GM10266 (cell line): ENCODE measurements at regions not wholly inside any gene's neighbourhood (a gene's known extent, or its start where the extent isn't known, plus 50 kb on each side); places are given as distances from the start of the nearest gene placed in this dataset.
"Not testable (repeated sequence)": the region's sequence is repeated elsewhere in the genome, so short reads cannot be mapped to it uniquely, and the experiment has no call there.

ENCODE experiments used
- DNase-seq: peaks from one replicate; pipeline ENCODE4 v3.0.0; 2012; ENCODE audit errors: extremely low spot score
- TF ChIP-seq, protein P1 (sequence below): IDR thresholded peaks from 2 replicates; pipeline ENCODE4 v1.5.1; 2012; ENCODE audit warnings: mild to moderate bottlenecking, low read depth; ENCODE audit not compliant: control insufficient read depth, insufficient read depth; ENCODE audit errors: missing control alignments

DNA sequence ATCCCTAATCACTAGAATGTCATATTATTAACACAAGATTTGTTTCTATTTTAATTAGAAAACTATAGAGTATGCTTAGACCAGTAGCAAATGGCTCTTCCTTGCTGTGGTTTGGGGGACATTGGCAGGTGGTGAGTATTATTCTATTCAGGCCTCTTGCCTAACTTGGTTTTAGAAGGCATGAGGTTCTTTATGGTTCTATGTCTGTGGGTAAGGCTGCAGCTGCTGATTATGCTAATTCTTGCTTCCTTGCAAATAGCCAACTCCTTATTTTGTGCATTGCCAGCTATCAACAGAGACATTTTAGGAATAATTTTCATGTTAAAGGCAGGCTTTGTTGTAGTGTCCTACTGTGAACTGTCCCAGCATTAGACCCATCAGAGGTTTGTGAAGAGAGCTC is 1344.9 kb downstream of the UQCRFS1 start:
- TF ChIP-seq, protein P1, sequence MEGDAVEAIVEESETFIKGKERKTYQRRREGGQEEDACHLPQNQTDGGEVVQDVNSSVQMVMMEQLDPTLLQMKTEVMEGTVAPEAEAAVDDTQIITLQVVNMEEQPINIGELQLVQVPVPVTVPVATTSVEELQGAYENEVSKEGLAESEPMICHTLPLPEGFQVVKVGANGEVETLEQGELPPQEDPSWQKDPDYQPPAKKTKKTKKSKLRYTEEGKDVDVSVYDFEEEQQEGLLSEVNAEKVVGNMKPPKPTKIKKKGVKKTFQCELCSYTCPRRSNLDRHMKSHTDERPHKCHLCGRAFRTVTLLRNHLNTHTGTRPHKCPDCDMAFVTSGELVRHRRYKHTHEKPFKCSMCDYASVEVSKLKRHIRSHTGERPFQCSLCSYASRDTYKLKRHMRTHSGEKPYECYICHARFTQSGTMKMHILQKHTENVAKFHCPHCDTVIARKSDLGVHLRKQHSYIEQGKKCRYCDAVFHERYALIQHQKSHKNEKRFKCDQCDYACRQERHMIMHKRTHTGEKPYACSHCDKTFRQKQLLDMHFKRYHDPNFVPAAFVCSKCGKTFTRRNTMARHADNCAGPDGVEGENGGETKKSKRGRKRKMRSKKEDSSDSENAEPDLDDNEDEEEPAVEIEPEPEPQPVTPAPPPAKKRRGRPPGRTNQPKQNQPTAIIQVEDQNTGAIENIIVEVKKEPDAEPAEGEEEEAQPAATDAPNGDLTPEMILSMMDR, result no peak
- DNase-seq, result no peak

GRCh38 chr19:27865927-27866777 is 1346.8 kb downstream of the UQCRFS1 start:
- DNase-seq, result no peak
- TF ChIP-seq, protein P1, result no peak

GRCh38 chr19:27861411-27861975 is 1351.5 kb downstream of the UQCRFS1 start:
- no peak for DNase-seq
- TF ChIP-seq, protein P1, result no peak

DNA sequence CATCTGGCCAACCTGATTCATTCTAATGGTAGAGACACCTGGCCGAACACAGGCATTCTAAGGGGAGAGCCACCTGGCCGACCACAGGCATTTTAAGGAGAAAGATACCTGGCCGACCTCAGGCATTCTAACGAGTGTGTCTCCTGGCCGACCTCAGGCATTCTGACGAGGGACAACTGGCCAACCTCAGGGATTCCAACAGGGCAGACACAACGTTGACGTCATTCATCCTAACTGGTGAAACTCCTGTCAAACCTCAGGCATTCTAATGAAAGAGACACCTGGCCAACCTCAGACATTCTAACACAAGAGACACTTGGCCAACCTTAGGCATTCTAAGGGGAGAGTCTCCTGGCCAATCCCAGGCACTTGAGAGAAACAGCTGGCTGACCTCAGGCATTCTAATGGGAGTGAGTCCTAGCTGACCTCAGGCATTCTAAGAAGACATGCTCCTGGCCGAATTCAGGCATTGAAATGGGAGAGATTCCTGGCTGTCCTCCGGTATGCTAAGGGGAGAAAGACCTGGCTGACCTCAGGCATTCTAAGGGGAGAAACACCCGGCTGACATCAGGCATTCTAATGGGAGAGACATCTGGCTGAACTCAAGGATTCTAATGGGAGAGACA is 1352.5 kb downstream of the UQCRFS1 start:
- no peak for DNase-seq
- TF ChIP-seq, protein P1, result no peak

- TF ChIP-seq, protein P1, result no peak
- DNase-seq, result no peak
These were observed 1353.3 kb downstream of the UQCRFS1 start for GRCh38 chr19:27859689-27860088.

- no peak for DNase-seq
- TF ChIP-seq, protein P1, result no peak
These were observed 1353.9 kb downstream of the UQCRFS1 start for GRCh38 chr19:27858981-27859581.

DNA sequence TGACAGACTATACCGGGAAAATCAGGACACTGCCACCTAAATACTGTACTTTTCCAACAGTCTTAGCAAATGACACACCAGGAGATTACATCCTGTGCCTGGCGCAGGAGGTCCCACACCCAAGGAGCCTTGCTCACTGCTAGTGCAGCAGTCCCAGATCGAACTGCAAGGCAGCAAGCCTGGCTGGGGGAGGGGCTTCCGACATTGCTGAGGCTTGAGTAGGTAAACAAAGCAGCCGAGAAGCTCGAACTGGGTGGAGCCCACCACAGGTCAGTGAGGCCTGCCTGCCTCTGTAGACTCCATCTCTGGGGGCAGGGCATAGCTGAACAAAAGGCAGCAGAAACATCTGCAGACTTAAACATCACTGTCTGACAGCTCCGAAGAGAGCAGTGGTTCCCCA is 1360.0 kb downstream of the UQCRFS1 start:
- not testable (repeated sequence) for DNase-seq
